ENCODE measurements at regions not wholly inside any gene's neighbourhood (a gene's known extent, or its start where the extent isn't known, plus 50 kb on each side); places are given as distances from the start of the nearest gene placed in this dataset.

DNA sequence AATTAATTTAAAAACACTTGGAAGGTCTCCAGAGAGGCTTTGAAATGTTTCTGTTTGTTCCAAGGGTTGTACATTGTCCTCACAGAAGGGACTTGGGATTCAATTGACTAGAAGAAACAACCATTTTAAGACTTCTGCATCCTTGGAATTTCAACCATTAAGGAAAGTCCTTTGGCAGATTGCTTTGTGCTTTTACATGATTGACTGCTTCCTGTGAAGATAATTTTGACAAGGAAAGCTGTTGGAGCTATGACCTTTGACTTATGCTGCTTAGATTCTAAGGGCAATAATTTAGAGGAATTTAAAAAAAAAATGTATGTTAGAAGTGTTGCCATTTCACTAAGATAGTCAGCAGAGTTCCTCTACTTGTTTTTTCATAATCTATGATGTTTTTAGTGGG, 483.9 kb upstream of the TBL1XR1 start:
- Histone ChIP-seq H3K23ac (ENCODE audit: insufficient read length) (no peak overlapping the region), H3K36me3 (ENCODE audit: control insufficient read depth in 2 of 4, insufficient read depth in 4 of 4, low read length in 3 of 4) (no peaks in the 10 kb centered on the region), H2BK20ac (ENCODE audit: low read length) (no peak overlapping the region), H3K4me2 (ENCODE audit: insufficient read depth in 1 of 2, low read depth in 2 of 2, low read length in 2 of 2) (no peak overlapping the region), H3K27ac (ENCODE audit: low read depth, low read length) (no peak overlapping the region), H3K4me1 (replicated peaks in 1 of 4; ENCODE audit: control insufficient read depth in 3 of 4, insufficient read depth in 4 of 4, low read length in 3 of 4) (no peaks in the 10 kb centered on the region), H3K9me3 (ENCODE audit: insufficient read depth in 2 of 2, low read depth in 1 of 2, low read length in 1 of 2) (no peaks in the 10 kb centered on the region), H2BK15ac (ENCODE audit: low read length) (no peak overlapping the region), H2BK12ac (ENCODE audit: low read depth, low read length) (no peak overlapping the region), H2AK5ac (ENCODE audit: low read depth, low read length) (no peak overlapping the region), H2AFZ (ENCODE audit: low read length) (no peak overlapping the region), H4K20me1 (replicated peaks in 1 of 2; ENCODE audit: control insufficient read depth in 1 of 2, insufficient read depth in 2 of 2, low read length in 2 of 2) (no peaks in the 10 kb centered on the region), H3K79me1 (ENCODE audit: low read depth, low read length) (no peaks in the 10 kb centered on the region), H2BK5ac (ENCODE audit: low read depth, low read length) (no peak overlapping the region), H4K8ac (ENCODE audit: extremely low read depth, insufficient read depth, low read length) (no peak overlapping the region), H3K4me3 (ENCODE audit: extremely low read depth in 1 of 4, insufficient read depth in 2 of 4, low read depth in 3 of 4, low read length in 4 of 4) (no peak overlapping the region), H2BK120ac (replicated peaks; ENCODE audit: low read depth, low read length) (no peak overlapping the region), H3K9ac (replicated peaks in 1 of 4; ENCODE audit: extremely low read depth in 1 of 4, low read depth in 3 of 4, low read length in 3 of 4) (no peak overlapping the region), H3K23me2 (ENCODE audit: low read depth, low read length) (no peaks in the 10 kb centered on the region), H3K14ac (ENCODE audit: insufficient read length) (no peak overlapping the region), H3K4ac (replicated peaks; ENCODE audit: insufficient read length, low read depth, low read length) (no peak overlapping the region), H3K18ac (ENCODE audit: extremely low read depth, low read length) (no peak overlapping the region), H4K91ac (replicated peaks; ENCODE audit: insufficient read length, low read length) (no peak overlapping the region), H4K5ac (ENCODE audit: insufficient read length, low read depth, low read length) (no peak overlapping the region), H3K56ac (replicated peaks; ENCODE audit: insufficient read length, low read depth, low read length) (no peak overlapping the region), H3K79me2 (ENCODE audit: control insufficient read depth in 1 of 2, insufficient read depth in 2 of 2, low read length in 2 of 2) (no peaks in the 10 kb centered on the region), H3K27me3 (replicated peaks in 1 of 4; ENCODE audit: control insufficient read depth in 3 of 4, extremely low read depth in 1 of 4, insufficient read depth in 3 of 4, low read length in 3 of 4) (no peaks in the 10 kb centered on the region)
- DNase-seq (ENCODE audit: low read depth in 1 of 2, low spot score in 2 of 2) (no peak), FAIRE-seq (no peak)
- ChIA-PET CTCF (ENCODE audit: partially characterized antibody) (interaction anchor here (1.4 kb wide), 1 partner anchor 10 kb away, joined by 4 read pairs; no protein-coding TSS in a partner anchor), POLR2A (ENCODE audit: partially characterized antibody) (no interaction called here)
- TF ChIP-seq HDAC2 (IDR thresholded peaks at IDR 0.05; ENCODE audit: borderline replicate concordance in 1 of 2, low read depth in 2 of 2, low read length in 2 of 2) = no peak
- no peak for TF ChIP-seq SIX5 (IDR thresholded peaks at IDR 0.05; ENCODE audit: low read depth, low read length)
- TF ChIP-seq, protein P1, sequence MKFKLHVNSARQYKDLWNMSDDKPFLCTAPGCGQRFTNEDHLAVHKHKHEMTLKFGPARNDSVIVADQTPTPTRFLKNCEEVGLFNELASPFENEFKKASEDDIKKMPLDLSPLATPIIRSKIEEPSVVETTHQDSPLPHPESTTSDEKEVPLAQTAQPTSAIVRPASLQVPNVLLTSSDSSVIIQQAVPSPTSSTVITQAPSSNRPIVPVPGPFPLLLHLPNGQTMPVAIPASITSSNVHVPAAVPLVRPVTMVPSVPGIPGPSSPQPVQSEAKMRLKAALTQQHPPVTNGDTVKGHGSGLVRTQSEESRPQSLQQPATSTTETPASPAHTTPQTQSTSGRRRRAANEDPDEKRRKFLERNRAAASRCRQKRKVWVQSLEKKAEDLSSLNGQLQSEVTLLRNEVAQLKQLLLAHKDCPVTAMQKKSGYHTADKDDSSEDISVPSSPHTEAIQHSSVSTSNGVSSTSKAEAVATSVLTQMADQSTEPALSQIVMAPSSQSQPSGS (IDR thresholded peaks at IDR 0.05; ENCODE audit: low read length) = no peak
- no peak for TF ChIP-seq EGR1 (IDR thresholded peaks at IDR 0.05; ENCODE audit: borderline replicate concordance, low read depth, low read length)
- no peak for TF ChIP-seq CHD1 (IDR thresholded peaks at IDR 0.05; ENCODE audit: low read depth, low read length)
- no peak for TF ChIP-seq EP300 (IDR thresholded peaks at IDR 0.05; ENCODE audit: borderline replicate concordance in 1 of 2, low read depth in 2 of 2, low read length in 2 of 2)
- no peak for TF ChIP-seq GTF2F1 (IDR thresholded peaks at IDR 0.05; ENCODE audit: borderline replicate concordance, low read depth, low read length)
- no peak for TF ChIP-seq BCL11A (IDR thresholded peaks at IDR 0.05; ENCODE audit: low read depth in 2 of 2, low read length in 2 of 2)
- TF ChIP-seq RBBP5 (IDR thresholded peaks at IDR 0.05; ENCODE audit: borderline replicate concordance, low read depth, low read length) = no peak
- no peak for TF ChIP-seq SIRT6 (IDR thresholded peaks at IDR 0.05; ENCODE audit: low read length)
- TF ChIP-seq POLR2AphosphoS5 (IDR thresholded peaks at IDR 0.05; ENCODE audit: low read depth, low read length) = no peak
- no peak for TF ChIP-seq JUND (IDR thresholded peaks at IDR 0.05; ENCODE audit: low read length)
- no peak for TF ChIP-seq CBX8 (IDR thresholded peaks at IDR 0.05; ENCODE audit: borderline replicate concordance, low read depth, low read length)
- TF ChIP-seq SUZ12 (IDR thresholded peaks at IDR 0.05; ENCODE audit: low read length) = no peak
